GM23338 (cell line): ENCODE measurements at regions not wholly inside any gene's neighbourhood (a gene's known extent, or its start where the extent isn't known, plus 50 kb on each side); places are given as distances from the start of the nearest gene placed in this dataset.

Experiments
- ATAC-seq: fragments of 200-7000 bp; cut with Tn5 transposase; 3 replicates; pipeline ENCODE4 v1.9.1; 2020
- DNase-seq: peaks from one replicate; pipeline ENCODE4 v3.0.0-alpha.2; 2015; ENCODE audit warnings: low spot score
- H2AFZ ChIP-seq: fragments of 200-600 bp; sonication (generic); 2 replicates; pipeline ENCODE4 v1.8.0; 2016; ENCODE audit warnings: antibody characterized with exemption, mild to moderate bottlenecking, moderate library complexity
- H3F3A ChIP-seq: fragments of 200-600 bp; sonication (generic); replicated peaks from 2 replicates; pipeline ENCODE4 v1.8.0; 2017; ENCODE audit warnings: antibody characterized with exemption, mixed run types, low read depth
- H3K27ac ChIP-seq: fragments of 200-600 bp; sonication (generic); 2 replicates; pipeline ENCODE4 v1.6.1; 2016; ENCODE audit warnings: low read depth
- H3K27me3 ChIP-seq: fragments of 200-600 bp; sonication (generic); 2 replicates; pipeline ENCODE4 v1.8.0; 2016; ENCODE audit warnings: mild to moderate bottlenecking, mixed run types, moderate library complexity; ENCODE audit not compliant: insufficient read depth
- H3K36me3 ChIP-seq: fragments of 200-600 bp; sonication (generic); 2 replicates; pipeline ENCODE4 v1.8.0; 2016; ENCODE audit warnings: mild to moderate bottlenecking; ENCODE audit not compliant: insufficient read depth
- H3K4me1 ChIP-seq: fragments of 200-600 bp; sonication (generic); 2 replicates; pipeline ENCODE4 v1.8.0; 2016; ENCODE audit warnings: mild to moderate bottlenecking, moderate library complexity; ENCODE audit not compliant: insufficient read depth
- H3K4me2 ChIP-seq: fragments of 200-600 bp; sonication (generic); 2 replicates; pipeline ENCODE4 v1.7.1; 2017; ENCODE audit warnings: mixed run types
- H3K4me3 ChIP-seq: fragments of 200-600 bp; sonication (generic); 2 replicates; pipeline ENCODE4 v1.6.1; 2016; ENCODE audit warnings: mixed run types
- H3K79me2 ChIP-seq: fragments of 200-600 bp; sonication (generic); replicated peaks from 2 replicates; pipeline ENCODE4 v1.8.0; 2017; ENCODE audit warnings: mild to moderate bottlenecking; ENCODE audit not compliant: insufficient read depth
- H3K9me2 ChIP-seq: fragments of 200-600 bp; sonication (generic); 2 replicates; pipeline ENCODE4 v1.8.0; 2017; ENCODE audit not compliant: insufficient read depth
- H4K20me1 ChIP-seq: fragments of 200-600 bp; sonication (generic); replicated peaks from 2 replicates; pipeline ENCODE4 v1.8.0; 2017; ENCODE audit warnings: mild to moderate bottlenecking; ENCODE audit not compliant: insufficient read depth
- H3K27ac Mint-ChIP-seq: 2 replicates; pipeline ENCODE4 v1.8.0; 2020; ENCODE audit warnings: inconsistent platforms, mild to moderate bottlenecking, moderate library complexity, mixed read lengths
- H3K27me3 Mint-ChIP-seq: 3 replicates; pipeline ENCODE4 v1.8.0; 2022; ENCODE audit warnings: low read depth, mild to moderate bottlenecking, moderate library complexity, mixed read lengths, inconsistent platforms; ENCODE audit not compliant: insufficient read depth, poor library complexity
- H3K36me3 Mint-ChIP-seq: 3 replicates; pipeline ENCODE4 v1.8.0; 2021; ENCODE audit warnings: low read depth, mild to moderate bottlenecking, inconsistent platforms, moderate library complexity, mixed read lengths
- H3K4me1 Mint-ChIP-seq: 3 replicates; pipeline ENCODE4 v1.8.0; 2020; ENCODE audit warnings: mild to moderate bottlenecking, inconsistent platforms, mixed read lengths
- H3K4me3 Mint-ChIP-seq: 3 replicates; pipeline ENCODE4 v1.8.0; 2021; ENCODE audit warnings: moderate library complexity, mild to moderate bottlenecking, inconsistent platforms, mixed read lengths
- H3K9me3 Mint-ChIP-seq: 3 replicates; pipeline ENCODE4 v1.8.0; 2020; ENCODE audit warnings: moderate library complexity, mild to moderate bottlenecking, inconsistent platforms, mixed read lengths
- CREB1 ChIP-seq: fragments of 250-450 bp; sonication (Bioruptor Pico); IDR thresholded peaks from 2 replicates; pipeline ENCODE4 v1.5.0; 2020; ENCODE audit warnings: low read depth, mild to moderate bottlenecking, moderate library complexity
- ETS1 ChIP-seq: IDR thresholded peaks from 2 replicates; pipeline ENCODE4 v1.6.1; 2016; ENCODE audit warnings: antibody characterized with exemption
- EZH2 ChIP-seq: fragments of 200-600 bp; sonication (generic); IDR thresholded peaks from one replicate; pipeline ENCODE4 v1.8.0; 2017; ENCODE audit warnings: antibody characterized with exemption, mild to moderate bottlenecking, low read depth; ENCODE audit not compliant: unreplicated experiment
- EZH2phosphoT487 ChIP-seq: fragments of 200-600 bp; sonication (generic); IDR thresholded peaks from one replicate; pipeline ENCODE4 v1.8.1; 2018; ENCODE audit warnings: antibody characterized with exemption; ENCODE audit not compliant: unreplicated experiment
- JUNB ChIP-seq: IDR thresholded peaks from one replicate; pipeline ENCODE4 v1.6.1; 2016; ENCODE audit warnings: antibody characterized with exemption; ENCODE audit not compliant: unreplicated experiment
- NANOG ChIP-seq: IDR thresholded peaks from 2 replicates; pipeline ENCODE4 v1.6.1; 2016; ENCODE audit warnings: antibody characterized with exemption, borderline replicate concordance
- POLR2AphosphoS5 ChIP-seq: IDR thresholded peaks from 2 replicates; pipeline ENCODE4 v1.6.1; 2016; ENCODE audit warnings: antibody characterized with exemption, low read depth
- REST ChIP-seq: IDR thresholded peaks from one replicate; pipeline ENCODE4 v1.6.1; 2018; ENCODE audit warnings: antibody characterized with exemption; ENCODE audit not compliant: unreplicated experiment
- STAT1 ChIP-seq: IDR thresholded peaks from one replicate; pipeline ENCODE4 v1.6.1; 2016; ENCODE audit warnings: antibody characterized with exemption; ENCODE audit not compliant: unreplicated experiment
- ZNF114 ChIP-seq: fragments of 250-450 bp; sonication (Bioruptor Pico); IDR thresholded peaks from 2 replicates; pipeline ENCODE4 v1.5.0; 2020; ENCODE audit warnings: mild to moderate bottlenecking, moderate library complexity
- ZNF331 ChIP-seq: fragments of 250-450 bp; sonication (Bioruptor Pico); IDR thresholded peaks from 2 replicates; pipeline ENCODE4 v1.5.0; 2020; ENCODE audit warnings: low read depth, mild to moderate bottlenecking, moderate library complexity
- ZNF462 ChIP-seq: fragments of 250-450 bp; sonication (Bioruptor Pico); IDR thresholded peaks from 2 replicates; pipeline ENCODE4 v1.5.0; 2020; ENCODE audit warnings: mild to moderate bottlenecking, moderate library complexity
- TF ChIP-seq, protein P1 (sequence below), 2 experiments: fragments of 200-600 bp in 1 of 2; sonication (generic) in 1 of 2; conservative IDR thresholded peaks; 2 replicates each; pipeline versions ENCODE4 v1.5.1 to v1.6.1; 2016 to 2017; ENCODE audit warnings: antibody characterized with exemption in 2 of 2, low read depth in 2 of 2, mild to moderate bottlenecking in 2 of 2, moderate library complexity in 1 of 2

DNA sequence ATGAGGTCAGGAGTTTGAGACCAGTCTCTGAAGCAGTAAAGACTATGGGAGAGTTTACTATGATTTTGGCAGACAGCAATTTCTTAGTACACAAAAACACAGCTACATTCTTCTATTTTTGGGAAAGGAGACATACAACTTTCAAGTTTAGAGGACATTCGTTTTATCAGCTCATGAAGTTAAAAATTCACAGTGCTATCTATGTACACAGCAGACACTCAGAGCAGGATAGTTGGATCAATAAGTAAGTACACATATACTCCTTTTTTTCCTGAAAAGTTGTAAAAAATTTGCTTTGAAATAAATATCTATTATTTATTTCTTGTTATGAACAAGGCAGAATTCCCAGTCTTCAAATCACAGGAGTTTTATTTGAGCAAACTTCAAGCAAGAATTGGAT lies 159.7 kb downstream of the SERPINI1 start:
- Histone ChIP-seq H3K79me2 (no peaks in the 10 kb centered on the region), H3K27ac (no peak overlapping the region), H3K27me3 (no peaks in the 10 kb centered on the region), H4K20me1 (no peaks in the 10 kb centered on the region), H2AFZ (no peak overlapping the region), H3F3A (no peaks in the 10 kb centered on the region), H3K36me3 (no peaks in the 10 kb centered on the region), H3K4me3 (no peak overlapping the region), H3K9me2 (no peaks in the 10 kb centered on the region), H3K4me1 (no peaks in the 10 kb centered on the region; the same call in 1 of the 2 replicates), H3K4me2 (no peak overlapping the region)
- ATAC-seq (no peak), DNase-seq (no peak)
- no peak for TF ChIP-seq POLR2AphosphoS5
- TF ChIP-seq ZNF462 (CRISPR knock-in tag): no peak
- no peak for TF ChIP-seq ZNF114 (CRISPR knock-in tag)
- no peak for TF ChIP-seq STAT1
- TF ChIP-seq NANOG: no peak
- no peak for TF ChIP-seq EZH2phosphoT487
- no peak for TF ChIP-seq CREB1
- no peak for TF ChIP-seq ETS1
- no peak for TF ChIP-seq REST
- TF ChIP-seq JUNB: no peak
- TF ChIP-seq, protein P1, sequence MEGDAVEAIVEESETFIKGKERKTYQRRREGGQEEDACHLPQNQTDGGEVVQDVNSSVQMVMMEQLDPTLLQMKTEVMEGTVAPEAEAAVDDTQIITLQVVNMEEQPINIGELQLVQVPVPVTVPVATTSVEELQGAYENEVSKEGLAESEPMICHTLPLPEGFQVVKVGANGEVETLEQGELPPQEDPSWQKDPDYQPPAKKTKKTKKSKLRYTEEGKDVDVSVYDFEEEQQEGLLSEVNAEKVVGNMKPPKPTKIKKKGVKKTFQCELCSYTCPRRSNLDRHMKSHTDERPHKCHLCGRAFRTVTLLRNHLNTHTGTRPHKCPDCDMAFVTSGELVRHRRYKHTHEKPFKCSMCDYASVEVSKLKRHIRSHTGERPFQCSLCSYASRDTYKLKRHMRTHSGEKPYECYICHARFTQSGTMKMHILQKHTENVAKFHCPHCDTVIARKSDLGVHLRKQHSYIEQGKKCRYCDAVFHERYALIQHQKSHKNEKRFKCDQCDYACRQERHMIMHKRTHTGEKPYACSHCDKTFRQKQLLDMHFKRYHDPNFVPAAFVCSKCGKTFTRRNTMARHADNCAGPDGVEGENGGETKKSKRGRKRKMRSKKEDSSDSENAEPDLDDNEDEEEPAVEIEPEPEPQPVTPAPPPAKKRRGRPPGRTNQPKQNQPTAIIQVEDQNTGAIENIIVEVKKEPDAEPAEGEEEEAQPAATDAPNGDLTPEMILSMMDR (conservative IDR thresholded peaks at IDR 0.05; ENCODE audit: low read depth in 2 of 2): no peak
- no peak for TF ChIP-seq EZH2
- TF ChIP-seq ZNF331: no peak
- no peaks in the 10 kb centered on the region for H3K27me3 Mint-ChIP-seq
- H3K9me3 Mint-ChIP-seq: no peaks in the 10 kb centered on the region
- H3K4me1 Mint-ChIP-seq: peaks cover 6% of the 10 kb centered on the region; the same call in 1 of the 3 replicates
- no peaks in the 10 kb centered on the region; the same call in 2 of the 3 replicates for H3K36me3 Mint-ChIP-seq
- H3K4me3 Mint-ChIP-seq: no peak overlapping the region
- no peak overlapping the region for H3K27ac Mint-ChIP-seq
